HFF-Myc (cell line): ENCODE measurements at regions not wholly inside any gene's neighbourhood (a gene's known extent, or its start where the extent isn't known, plus 50 kb on each side); places are given as distances from the start of the nearest gene placed in this dataset.

ENCODE experiments used
- DNase-seq: peaks from one replicate; pipeline ENCODE4 v3.0.0-alpha.2; 2011; ENCODE audit warnings: low read depth; ENCODE audit errors: extremely low read depth
- H3K4me3 ChIP-seq: replicated peaks from 2 replicates; pipeline ENCODE4 v1.5.1; 2011; ENCODE audit warnings: low read depth, mild to moderate bottlenecking, control low read depth, low read length
- CTCF ChIP-seq: IDR thresholded peaks from 2 replicates; pipeline ENCODE4 v1.5.1; 2012; ENCODE audit warnings: mild to moderate bottlenecking, low read depth, low read length, control low read depth; ENCODE audit errors: missing control alignments

- H3K4me3 ChIP-seq = no peak overlapping the region
- DNase-seq = no peak
- TF ChIP-seq CTCF = no peak
Measured at GRCh38 chr5:26295541-26295940, 742.8 kb downstream of the CDH9 start.

DNA sequence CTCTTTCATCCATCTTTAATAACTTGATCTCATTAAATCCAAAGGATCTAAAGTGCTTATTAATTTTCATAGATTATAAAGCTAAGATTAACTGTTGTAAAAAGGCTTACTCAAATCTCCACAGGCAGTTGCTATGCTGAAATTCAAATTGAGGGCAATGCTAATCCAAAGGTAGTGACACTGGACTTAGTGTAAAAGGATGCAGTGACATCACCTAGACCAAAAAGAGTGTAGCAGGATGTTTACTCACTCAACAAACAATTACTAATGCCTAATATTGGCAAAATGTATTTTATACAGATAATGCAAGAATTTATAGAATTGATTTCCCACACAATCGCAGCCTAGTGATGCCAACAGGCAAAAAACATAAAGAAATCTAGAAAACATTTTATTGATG lies 756.2 kb downstream of the CDH9 start:
- no peak overlapping the region for H3K4me3 ChIP-seq
- no peak for TF ChIP-seq CTCF
- DNase-seq = no peak

DNA sequence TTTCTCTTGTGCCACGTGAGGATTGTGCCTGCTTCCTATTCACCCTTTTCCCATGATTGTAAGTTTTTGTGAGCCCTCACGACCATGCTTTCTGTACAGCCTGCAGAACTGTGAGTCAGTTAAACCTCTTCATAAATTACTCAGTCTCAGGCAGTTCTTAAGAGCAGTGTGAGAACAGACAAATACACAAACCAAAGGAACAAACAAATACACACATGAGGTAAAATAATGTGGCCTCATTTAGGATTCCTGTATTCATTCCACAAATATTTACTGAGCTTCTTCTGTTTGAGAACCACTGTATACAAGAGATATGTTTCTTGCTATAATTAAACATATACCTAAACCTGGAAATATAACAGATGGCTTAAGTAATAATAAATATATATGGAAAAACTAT lies 760.3 kb downstream of the CDH9 start:
- DNase-seq = no peak
- no peak overlapping the region for H3K4me3 ChIP-seq
- TF ChIP-seq CTCF = no peak

GRCh38 chr5:26259081-26259480 lies 779.3 kb downstream of the CDH9 start:
- TF ChIP-seq CTCF = no peak
- DNase-seq = no peak
- H3K4me3 ChIP-seq = no peak overlapping the region

- DNase-seq = no peak
- no peak overlapping the region for H3K4me3 ChIP-seq
Measured at GRCh38 chr5:26245321-26245720, 793.1 kb downstream of the CDH9 start.

DNA sequence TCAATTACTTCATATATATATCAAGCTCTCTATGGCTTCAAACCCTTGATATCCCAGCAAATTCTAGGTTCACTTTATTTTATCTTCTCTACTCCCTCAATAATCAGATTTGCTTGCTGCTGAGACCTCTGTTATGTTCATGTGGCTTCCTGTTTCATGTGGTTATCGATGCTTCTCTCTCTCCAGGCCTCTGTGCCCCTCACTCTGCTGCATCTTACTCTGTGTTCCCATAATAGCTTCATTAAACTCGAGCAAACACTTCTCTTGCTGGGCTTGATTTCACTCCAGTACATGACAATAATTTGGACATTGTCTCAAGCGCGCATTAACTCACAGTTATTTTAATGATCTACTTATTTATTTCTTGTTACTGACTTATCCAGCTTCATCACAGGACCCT lies 798.8 kb downstream of the CDH9 start:
- DNase-seq = no peak
- no peak overlapping the region for H3K4me3 ChIP-seq
- no peak for TF ChIP-seq CTCF

More at GRCh38 chr5:26245321-26245720, 793.1 kb downstream of the CDH9 start:
- TF ChIP-seq CTCF = no peak

- no peak overlapping the region for H3K4me3 ChIP-seq
- DNase-seq = no peak
- TF ChIP-seq CTCF = no peak
Measured at GRCh38 chr5:26237489-26237888, 800.9 kb downstream of the CDH9 start.
